BJ (cell line): ENCODE measurements at regions not wholly inside any gene's neighbourhood (a gene's known extent, or its start where the extent isn't known, plus 50 kb on each side); places are given as distances from the start of the nearest gene placed in this dataset.

Source experiments
- CTCF ChIA-PET: fragments of 350-600 bp; formaldehyde crosslinking; extraction: SDS; loops from one replicate; lab custom pipeline; 2021; ENCODE audit warnings: antibody characterized with exemption, inconsistent platforms; lab: Yijun Ruan, JAX
- POLR2A ChIA-PET: fragments of 300-600 bp; sonication (Branson Sonifier 250); formaldehyde crosslinking; extraction: SDS; loops from one replicate; lab custom pipeline; 2021; ENCODE audit warnings: antibody characterized with exemption; lab: Charles Lee
- DNase-seq: peaks from one replicate; pipeline ENCODE4 v3.0.0-alpha.2; 2011; ENCODE audit warnings: low read depth
- H3K27me3 ChIP-seq: 2 replicates; pipeline ENCODE4 v1.6.0; 2011; ENCODE audit warnings: low read length; ENCODE audit not compliant: control insufficient read depth, insufficient read depth
- H3K36me3 ChIP-seq: 2 replicates; pipeline ENCODE4 v1.5.1; 2011; ENCODE audit warnings: low read length; ENCODE audit not compliant: control insufficient read depth, insufficient read depth
- H3K4me3 ChIP-seq: 2 replicates; pipeline ENCODE4 v1.5.1; 2011; ENCODE audit warnings: low read depth, mild to moderate bottlenecking, control low read depth, low read length
- CTCF ChIP-seq: IDR thresholded peaks from 2 replicates; pipeline ENCODE4 v1.5.1; 2011; ENCODE audit warnings: low read depth, mild to moderate bottlenecking, control low read depth, inconsistent platforms, low read length, moderate library complexity; ENCODE audit not compliant: insufficient read depth

GRCh38 chr1:106944721-106945120 is 111.8 kb upstream of the PRMT6 start:
- no peak for TF ChIP-seq CTCF
- DNase-seq, result no peak
- ChIA-PET CTCF (no interaction called here), POLR2A (no interaction called here)
- H3K4me3 ChIP-seq, result no peak overlapping the region
- no peaks in the 10 kb centered on the region for H3K27me3 ChIP-seq
- no peaks in the 10 kb centered on the region for H3K36me3 ChIP-seq

- no peaks in the 10 kb centered on the region for H3K27me3 ChIP-seq
- H3K4me3 ChIP-seq, result no peak overlapping the region
- ChIA-PET CTCF (interaction anchor here (0.7 kb wide), 1 partner anchor 190 kb away, joined by 3 read pairs; no protein-coding TSS in a partner anchor), POLR2A (no interaction called here)
- no peak for TF ChIP-seq CTCF
- no peak for DNase-seq
- H3K36me3 ChIP-seq, result no peaks in the 10 kb centered on the region
Measured at GRCh38 chr1:106952776-106953175, 103.7 kb upstream of the PRMT6 start.

- no peak for DNase-seq
- Histone ChIP-seq H3K36me3 (no peaks in the 10 kb centered on the region), H3K27me3 (no peaks in the 10 kb centered on the region), H3K4me3 (no peak overlapping the region)
- ChIA-PET POLR2A (no interaction called here), CTCF (no interaction called here)
- no peak for TF ChIP-seq CTCF
Measured at GRCh38 chr1:106954661-106955229, 101.7 kb upstream of the PRMT6 start.

GRCh38 chr1:106956721-106957120 is 99.8 kb upstream of the PRMT6 start:
- DNase-seq, result no peak
- Histone ChIP-seq H3K36me3 (no peaks in the 10 kb centered on the region), H3K27me3 (no peaks in the 10 kb centered on the region), H3K4me3 (no peak overlapping the region)
- CTCF ChIA-PET, result interaction anchor here (1.2 kb wide), 1 partner anchor 186 kb away, joined by 3 read pairs; no protein-coding TSS in a partner anchor
- POLR2A ChIA-PET, result no interaction called here
- TF ChIP-seq CTCF, result no peak

GRCh38 chr1:106957795-106958194 is 98.7 kb upstream of the PRMT6 start:
- H3K27me3 ChIP-seq, result no peaks in the 10 kb centered on the region
- no peak overlapping the region for H3K4me3 ChIP-seq
- POLR2A ChIA-PET, result no interaction called here
- no peaks in the 10 kb centered on the region for H3K36me3 ChIP-seq
- no peak for DNase-seq
- CTCF ChIA-PET, result interaction anchor here (1.2 kb wide), 1 partner anchor 185 kb away, joined by 3 read pairs; no protein-coding TSS in a partner anchor
- TF ChIP-seq CTCF, result no peak
